ENCODE measurements at regions not wholly inside any gene's neighbourhood (a gene's known extent, or its start where the extent isn't known, plus 50 kb on each side); places are given as distances from the start of the nearest gene placed in this dataset.

- H3K9me3 Mint-ChIP-seq (ENCODE audit: unreplicated experiment): no peaks in the 10 kb centered on the region
- no peaks in the 10 kb centered on the region for H3K4me1 Mint-ChIP-seq (ENCODE audit: unreplicated experiment)
- no peak overlapping the region for H3K4me3 Mint-ChIP-seq (ENCODE audit: unreplicated experiment)
- no peaks in the 10 kb centered on the region for H3K27me3 Mint-ChIP-seq (ENCODE audit: unreplicated experiment)
- H3K36me3 Mint-ChIP-seq (ENCODE audit: low read depth, unreplicated experiment): no peaks in the 10 kb centered on the region
- TF ChIP-seq, protein P1, sequence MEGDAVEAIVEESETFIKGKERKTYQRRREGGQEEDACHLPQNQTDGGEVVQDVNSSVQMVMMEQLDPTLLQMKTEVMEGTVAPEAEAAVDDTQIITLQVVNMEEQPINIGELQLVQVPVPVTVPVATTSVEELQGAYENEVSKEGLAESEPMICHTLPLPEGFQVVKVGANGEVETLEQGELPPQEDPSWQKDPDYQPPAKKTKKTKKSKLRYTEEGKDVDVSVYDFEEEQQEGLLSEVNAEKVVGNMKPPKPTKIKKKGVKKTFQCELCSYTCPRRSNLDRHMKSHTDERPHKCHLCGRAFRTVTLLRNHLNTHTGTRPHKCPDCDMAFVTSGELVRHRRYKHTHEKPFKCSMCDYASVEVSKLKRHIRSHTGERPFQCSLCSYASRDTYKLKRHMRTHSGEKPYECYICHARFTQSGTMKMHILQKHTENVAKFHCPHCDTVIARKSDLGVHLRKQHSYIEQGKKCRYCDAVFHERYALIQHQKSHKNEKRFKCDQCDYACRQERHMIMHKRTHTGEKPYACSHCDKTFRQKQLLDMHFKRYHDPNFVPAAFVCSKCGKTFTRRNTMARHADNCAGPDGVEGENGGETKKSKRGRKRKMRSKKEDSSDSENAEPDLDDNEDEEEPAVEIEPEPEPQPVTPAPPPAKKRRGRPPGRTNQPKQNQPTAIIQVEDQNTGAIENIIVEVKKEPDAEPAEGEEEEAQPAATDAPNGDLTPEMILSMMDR (IDR thresholded peaks at IDR 0.05; ENCODE audit: unreplicated experiment): no peak
- DNase-seq (ENCODE audit: low spot score): no peak
- no peak overlapping the region for H3K27ac Mint-ChIP-seq (ENCODE audit: unreplicated experiment)
These were observed 243.5 kb upstream of the ARHGAP20 start for GRCh38 chr11:110955776-110956175.

DNA sequence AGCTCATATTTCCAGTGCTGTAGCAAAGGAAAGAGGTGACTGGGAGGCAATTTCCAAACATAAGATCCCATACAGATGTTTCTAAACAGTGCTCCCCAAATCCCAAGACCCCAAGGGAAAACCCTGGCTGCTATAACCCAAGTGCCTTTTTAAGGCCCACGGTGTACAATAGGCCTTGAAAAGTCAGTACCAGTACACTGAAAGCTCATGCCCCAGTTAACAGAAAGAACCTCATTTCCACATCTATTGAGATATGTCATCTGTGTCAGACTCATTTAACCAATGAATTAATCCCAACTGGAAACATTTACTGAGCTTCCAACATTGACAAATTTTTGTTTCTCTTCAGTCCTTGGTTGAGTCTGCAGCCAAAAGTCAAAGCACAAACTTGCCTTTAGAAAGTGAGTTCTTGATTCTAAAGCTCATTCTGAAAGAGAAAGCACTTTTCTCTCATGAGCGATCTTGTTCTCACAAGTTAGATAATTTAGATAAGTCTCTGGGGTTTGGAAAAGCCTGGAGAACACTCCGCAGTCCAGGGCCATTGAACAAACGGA lies 239.8 kb upstream of the ARHGAP20 start:
- TF ChIP-seq, protein P1 (IDR thresholded peaks at IDR 0.05; ENCODE audit: unreplicated experiment): no peak

GRCh38 chr11:110951037-110951949 lies 239.1 kb upstream of the ARHGAP20 start:
- Mint-ChIP-seq H3K27me3 (ENCODE audit: unreplicated experiment) (no peaks in the 10 kb centered on the region), H3K4me3 (ENCODE audit: unreplicated experiment) (no peak overlapping the region), H3K9me3 (ENCODE audit: unreplicated experiment) (no peaks in the 10 kb centered on the region), H3K36me3 (ENCODE audit: low read depth, unreplicated experiment) (no peaks in the 10 kb centered on the region), H3K27ac (ENCODE audit: unreplicated experiment) (no peak overlapping the region), H3K4me1 (ENCODE audit: unreplicated experiment) (no peaks in the 10 kb centered on the region)
- TF ChIP-seq, protein P1 (IDR thresholded peaks at IDR 0.05; ENCODE audit: unreplicated experiment): no peak
- no peak for DNase-seq (ENCODE audit: low spot score)

More for the DNA sequence above, 239.8 kb upstream of the ARHGAP20 start:
- DNase-seq (ENCODE audit: low spot score): no peak
- H3K4me1 Mint-ChIP-seq (ENCODE audit: unreplicated experiment): no peaks in the 10 kb centered on the region
- no peaks in the 10 kb centered on the region for H3K36me3 Mint-ChIP-seq (ENCODE audit: low read depth, unreplicated experiment)
- H3K27me3 Mint-ChIP-seq (ENCODE audit: unreplicated experiment): no peaks in the 10 kb centered on the region
- H3K4me3 Mint-ChIP-seq (ENCODE audit: unreplicated experiment): no peak overlapping the region
- no peak overlapping the region for H3K27ac Mint-ChIP-seq (ENCODE audit: unreplicated experiment)
- no peaks in the 10 kb centered on the region for H3K9me3 Mint-ChIP-seq (ENCODE audit: unreplicated experiment)

DNA sequence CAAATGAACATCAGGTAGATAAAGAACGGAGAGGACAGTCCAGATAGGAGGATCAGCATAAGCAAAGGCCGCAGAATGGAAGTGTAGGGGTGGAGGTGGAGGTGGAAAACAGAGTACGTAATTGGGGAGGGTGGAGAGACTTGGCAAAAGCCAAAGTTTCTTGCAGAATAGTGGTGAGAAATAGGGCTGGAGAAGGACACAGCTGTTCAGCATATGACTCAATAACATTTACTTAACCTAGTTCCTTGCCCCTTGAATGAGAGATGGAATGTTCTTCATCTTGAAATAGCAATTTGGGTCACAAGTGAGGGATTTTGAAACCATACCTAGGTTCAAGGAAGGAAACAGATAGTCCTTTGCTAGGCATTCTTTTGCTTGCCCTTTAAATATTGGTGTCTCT lies 235.9 kb upstream of the ARHGAP20 start:
- no peaks in the 10 kb centered on the region for H3K9me3 Mint-ChIP-seq (ENCODE audit: unreplicated experiment)
- no peaks in the 10 kb centered on the region for H3K27me3 Mint-ChIP-seq (ENCODE audit: unreplicated experiment)

More for the DNA sequence above, 235.9 kb upstream of the ARHGAP20 start:
- Mint-ChIP-seq H3K27ac (ENCODE audit: unreplicated experiment) (no peak overlapping the region), H3K4me1 (ENCODE audit: unreplicated experiment) (no peaks in the 10 kb centered on the region), H3K4me3 (ENCODE audit: unreplicated experiment) (no peak overlapping the region), H3K36me3 (ENCODE audit: low read depth, unreplicated experiment) (no peaks in the 10 kb centered on the region)
- TF ChIP-seq, protein P1 (IDR thresholded peaks at IDR 0.05; ENCODE audit: unreplicated experiment): no peak
- no peak for DNase-seq (ENCODE audit: low spot score)
